Dendritic cell treated with granulocyte-macrophage colony-stimulating factor and Interleukin-4, amounts not matched to agents 40 ng/mL and 50 ng/mL, for 4 days (primary cell): ENCODE measurements at regions not wholly inside any gene's neighbourhood (a gene's known extent, or its start where the extent isn't known, plus 50 kb on each side); places are given as distances from the start of the nearest gene placed in this dataset.
"Not testable (repeated sequence)": the region's sequence is repeated elsewhere in the genome, so short reads cannot be mapped to it uniquely, and the experiment has no call there.

Source experiments
- H3K27ac Mint-ChIP-seq: one replicate; pipeline ENCODE4 v1.8.0; 2022; ENCODE audit warnings: mild to moderate bottlenecking, mixed read lengths
- H3K27me3 Mint-ChIP-seq: one replicate; pipeline ENCODE4 v1.8.0; 2022; ENCODE audit warnings: mild to moderate bottlenecking, mixed read lengths
- H3K36me3 Mint-ChIP-seq: one replicate; pipeline ENCODE4 v1.8.0; 2022; ENCODE audit warnings: low read depth, mixed read lengths
- H3K4me1 Mint-ChIP-seq: one replicate; pipeline ENCODE4 v1.8.0; 2022; ENCODE audit warnings: low read depth, mixed read lengths
- H3K4me3 Mint-ChIP-seq: one replicate; pipeline ENCODE4 v1.8.0; 2022; ENCODE audit warnings: mild to moderate bottlenecking, moderate library complexity, mixed read lengths
- H3K9me3 Mint-ChIP-seq: one replicate; pipeline ENCODE4 v1.8.0; 2022; ENCODE audit warnings: mixed read lengths
- intact Hi-C: fragments of 100-400 bp; cut with micrococcal nuclease; formaldehyde crosslinking; loops from one replicate; pipeline ENCODE4 v1.15.0; 2022

DNA sequence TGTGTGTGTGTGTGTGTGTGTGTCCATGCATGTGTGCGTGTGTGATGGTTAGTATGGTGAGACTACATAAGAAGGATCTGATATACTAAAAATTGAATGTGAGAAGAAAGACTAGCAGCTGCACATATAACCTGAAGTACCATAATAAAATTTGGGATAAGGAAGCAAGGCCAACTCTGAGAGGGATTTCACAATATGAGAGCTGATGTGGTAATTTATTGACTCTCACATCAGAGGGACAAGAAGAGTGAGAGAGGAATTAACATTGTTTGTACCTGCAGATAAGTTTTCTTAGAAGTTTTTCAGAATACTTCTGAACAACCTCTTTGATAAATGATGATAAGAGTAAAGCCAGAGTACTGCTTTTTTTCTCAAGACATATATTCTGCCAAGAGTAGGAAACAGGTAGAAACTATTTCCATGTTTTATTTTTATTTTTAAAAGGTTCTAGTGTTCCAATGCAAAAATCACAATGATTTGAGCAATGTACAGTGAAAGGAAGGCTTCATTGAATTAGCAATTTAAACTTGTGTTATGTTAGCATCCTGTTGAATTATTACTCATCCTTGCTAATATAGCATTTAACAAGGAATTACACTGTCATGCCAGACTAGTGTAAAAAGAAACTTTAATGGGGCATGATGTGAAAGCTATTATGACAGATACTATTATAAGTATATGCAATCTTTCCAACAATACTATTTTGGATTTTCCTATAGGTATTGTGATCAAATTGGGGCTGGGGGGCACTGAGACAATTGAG, 415.5 kb upstream of the ARPP21 start:
- Mint-ChIP-seq H3K27me3 (no peaks in the 10 kb centered on the region), H3K4me3 (no peak overlapping the region), H3K27ac (no peak overlapping the region), H3K36me3 (no peaks in the 10 kb centered on the region), H3K4me1 (no peaks in the 10 kb centered on the region), H3K9me3 (peaks cover 40% of the 10 kb centered on the region)
- intact Hi-C loops, result no loop called here

DNA sequence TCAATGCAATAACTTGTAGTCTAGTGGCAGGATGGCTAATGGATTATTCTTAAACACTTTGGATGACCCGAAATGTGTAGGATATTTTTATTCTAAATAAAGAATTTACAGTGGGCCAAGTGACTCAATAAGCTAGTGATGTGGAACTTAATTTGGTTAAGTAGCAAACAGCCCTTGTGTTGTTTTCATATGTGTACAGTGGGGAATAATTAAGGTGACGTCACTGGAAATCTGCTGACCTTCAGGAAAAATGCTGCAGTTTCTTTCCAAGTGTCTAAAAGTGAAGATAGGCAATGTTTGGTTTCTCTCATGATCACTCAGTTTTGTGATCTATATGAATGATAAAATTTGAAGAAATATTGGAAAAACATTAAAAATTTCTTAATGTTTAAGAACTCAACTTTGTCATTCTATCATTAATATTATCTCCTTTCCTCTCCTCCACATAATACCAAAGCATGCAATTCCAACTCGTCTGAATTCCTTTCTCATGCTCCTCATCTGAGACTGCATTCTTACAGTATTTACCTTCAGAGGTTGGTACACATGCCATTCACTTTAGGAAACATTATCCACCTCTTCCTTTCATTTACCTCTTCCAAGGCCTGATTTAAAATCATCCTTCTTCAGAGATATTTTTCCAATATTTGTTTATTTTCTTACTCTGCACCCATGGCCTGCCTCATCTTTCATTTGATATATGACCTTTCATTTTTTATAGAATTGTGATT, 414.6 kb upstream of the ARPP21 start:
- no peaks in the 10 kb centered on the region for H3K36me3 Mint-ChIP-seq
- no peaks in the 10 kb centered on the region for H3K27me3 Mint-ChIP-seq
- no peak overlapping the region for H3K27ac Mint-ChIP-seq
- intact Hi-C loops, result no loop called here
- no peak overlapping the region for H3K4me3 Mint-ChIP-seq
- no peaks in the 10 kb centered on the region for H3K4me1 Mint-ChIP-seq
- peaks cover 41% of the 10 kb centered on the region for H3K9me3 Mint-ChIP-seq

DNA sequence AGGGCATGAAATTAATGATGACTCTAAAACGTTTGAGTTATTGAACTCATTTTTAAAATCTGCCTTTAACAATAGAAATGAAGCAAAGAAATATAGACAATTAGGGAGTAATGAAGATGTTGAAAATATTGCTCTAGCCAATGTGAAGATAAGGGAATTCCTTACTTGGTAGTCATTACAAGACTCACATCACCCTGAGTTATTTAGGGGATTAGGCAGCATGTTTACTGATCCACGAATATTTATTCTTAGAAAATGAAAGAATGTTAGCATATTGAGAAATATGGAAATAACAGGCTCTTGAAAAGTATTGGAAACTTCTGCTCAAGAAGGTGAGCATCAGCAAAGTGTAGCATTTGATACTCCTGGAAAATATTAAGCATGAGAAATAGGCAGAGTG, 398.1 kb upstream of the ARPP21 start:
- H3K4me1 Mint-ChIP-seq, result no peaks in the 10 kb centered on the region
- H3K27ac Mint-ChIP-seq, result no peak overlapping the region
- intact Hi-C loops, result no loop called here
- no peaks in the 10 kb centered on the region for H3K36me3 Mint-ChIP-seq
- no peaks in the 10 kb centered on the region for H3K27me3 Mint-ChIP-seq
- H3K4me3 Mint-ChIP-seq, result no peak overlapping the region
- no peaks in the 10 kb centered on the region for H3K9me3 Mint-ChIP-seq

DNA sequence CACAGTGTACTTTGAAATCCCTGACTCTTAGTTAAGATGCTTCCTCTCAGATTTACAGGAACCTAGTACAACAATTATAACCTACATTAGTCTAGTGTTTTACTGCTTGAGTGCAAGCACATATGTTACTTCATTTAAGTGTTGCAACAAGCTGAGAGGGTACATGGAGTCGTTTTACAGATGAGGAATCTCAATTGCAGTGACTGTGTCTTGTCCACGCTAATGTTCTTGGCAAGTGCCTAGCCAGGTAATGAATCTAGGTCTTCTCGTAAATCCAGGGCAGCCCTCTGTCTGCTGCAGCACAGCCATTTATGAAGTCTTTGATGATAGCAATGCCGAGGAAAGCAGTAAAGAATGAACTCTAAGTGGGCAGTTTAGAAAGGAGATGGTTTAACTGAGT, 384.4 kb upstream of the ARPP21 start:
- no peaks in the 10 kb centered on the region for H3K27me3 Mint-ChIP-seq
- H3K27ac Mint-ChIP-seq, result no peak overlapping the region
- H3K4me1 Mint-ChIP-seq, result no peaks in the 10 kb centered on the region
- no peaks in the 10 kb centered on the region for H3K36me3 Mint-ChIP-seq
- peaks cover 59% of the 10 kb centered on the region for H3K9me3 Mint-ChIP-seq
- intact Hi-C loops, result no loop called here
- H3K4me3 Mint-ChIP-seq, result no peak overlapping the region

DNA sequence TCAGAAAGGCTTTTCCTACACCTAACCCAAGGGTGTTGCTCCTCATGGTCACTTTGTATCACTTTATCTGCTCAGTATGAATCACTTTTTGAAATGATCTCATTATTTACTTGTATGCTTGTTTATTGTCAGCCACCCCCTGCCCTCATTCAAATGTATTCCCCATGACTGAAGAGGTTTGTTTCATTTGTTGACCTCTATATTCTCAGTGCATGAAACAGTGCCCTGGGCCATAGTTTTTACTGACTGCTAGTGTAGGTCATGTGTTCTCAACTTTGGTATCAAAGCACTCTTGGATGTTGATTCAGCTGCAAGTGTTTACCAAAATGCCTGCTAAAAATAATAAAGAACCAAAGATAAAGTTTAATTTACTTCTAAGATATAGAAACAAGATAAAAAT, 381.7 kb upstream of the ARPP21 start:
- peaks cover 60% of the 10 kb centered on the region for H3K9me3 Mint-ChIP-seq
- no peak overlapping the region for H3K27ac Mint-ChIP-seq
- intact Hi-C loops, result no loop called here
- H3K4me3 Mint-ChIP-seq, result no peak overlapping the region
- no peaks in the 10 kb centered on the region for H3K36me3 Mint-ChIP-seq
- no peaks in the 10 kb centered on the region for H3K4me1 Mint-ChIP-seq
- no peaks in the 10 kb centered on the region for H3K27me3 Mint-ChIP-seq

DNA sequence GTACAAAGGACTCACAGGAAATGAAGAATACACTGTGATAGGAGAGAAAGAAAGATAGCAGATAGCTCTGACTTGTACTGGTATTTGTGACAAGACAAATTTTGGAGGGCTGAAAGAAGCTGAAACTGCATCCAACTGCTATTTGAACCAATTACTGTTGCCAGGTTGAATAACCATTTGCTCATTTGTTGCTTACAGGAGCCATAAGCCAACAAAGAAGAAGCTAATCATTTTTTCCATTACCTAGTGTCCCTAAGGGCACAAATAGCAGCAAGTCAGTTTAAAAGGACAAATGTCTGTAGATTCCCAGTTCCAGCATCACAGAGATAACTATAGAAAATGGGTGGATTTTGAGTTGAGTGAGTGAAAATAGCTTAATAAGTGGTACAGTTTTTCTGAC, 376.9 kb upstream of the ARPP21 start:
- Mint-ChIP-seq H3K36me3 (no peaks in the 10 kb centered on the region), H3K4me3 (no peak overlapping the region), H3K9me3 (peaks cover 24% of the 10 kb centered on the region), H3K27ac (no peak overlapping the region), H3K4me1 (no peaks in the 10 kb centered on the region), H3K27me3 (no peaks in the 10 kb centered on the region)
- intact Hi-C loops, result no loop called here

DNA sequence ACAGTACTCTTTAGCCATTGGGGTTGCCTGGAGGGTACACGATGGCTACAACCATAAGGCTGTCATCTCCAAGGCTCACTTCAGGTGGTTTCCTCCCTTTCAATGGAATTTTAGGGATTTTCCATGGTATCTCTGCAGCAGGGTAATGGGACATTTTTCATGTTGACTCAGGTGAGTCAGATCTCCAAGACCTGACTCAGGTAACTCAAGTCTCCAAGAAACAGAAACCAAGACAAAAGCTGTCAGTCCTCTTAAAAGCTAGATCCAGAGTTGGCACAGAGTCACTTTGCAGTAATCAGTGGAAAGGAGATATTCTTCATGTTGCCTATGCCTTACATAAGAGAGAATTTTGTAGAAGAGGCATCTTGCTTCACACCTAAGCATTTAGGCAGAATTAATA, 375.8 kb upstream of the ARPP21 start:
- H3K36me3 Mint-ChIP-seq, result no peaks in the 10 kb centered on the region
- H3K4me1 Mint-ChIP-seq, result no peaks in the 10 kb centered on the region
- peaks cover 14% of the 10 kb centered on the region for H3K9me3 Mint-ChIP-seq
- no peak overlapping the region for H3K27ac Mint-ChIP-seq
- intact Hi-C loops, result no loop called here
- no peaks in the 10 kb centered on the region for H3K27me3 Mint-ChIP-seq
- H3K4me3 Mint-ChIP-seq, result no peak overlapping the region

DNA sequence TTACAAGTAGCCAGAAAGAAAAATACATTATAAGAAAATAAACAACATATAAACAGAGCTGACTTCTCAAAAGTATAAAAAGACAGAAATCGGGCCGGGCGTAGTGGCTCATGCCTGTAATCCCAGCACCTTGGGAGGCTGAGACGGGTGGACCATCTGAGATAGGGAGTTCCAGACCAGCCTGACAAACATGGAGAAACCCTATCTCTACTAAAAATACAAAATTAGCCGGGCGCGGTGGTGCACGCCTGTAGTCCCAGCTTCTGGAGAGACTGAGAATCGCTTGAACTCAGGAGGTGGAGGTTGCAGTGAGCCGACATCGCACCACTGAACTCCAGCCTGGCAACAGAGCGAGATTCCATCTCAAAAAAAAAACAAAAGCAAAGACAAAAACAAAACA, 373.3 kb upstream of the ARPP21 start:
- H3K36me3 Mint-ChIP-seq, H3K4me1 Mint-ChIP-seq, H3K27me3 Mint-ChIP-seq, H3K4me3 Mint-ChIP-seq, H3K27ac Mint-ChIP-seq, H3K9me3 Mint-ChIP-seq, intact Hi-C loops: not testable (repeated sequence)

DNA sequence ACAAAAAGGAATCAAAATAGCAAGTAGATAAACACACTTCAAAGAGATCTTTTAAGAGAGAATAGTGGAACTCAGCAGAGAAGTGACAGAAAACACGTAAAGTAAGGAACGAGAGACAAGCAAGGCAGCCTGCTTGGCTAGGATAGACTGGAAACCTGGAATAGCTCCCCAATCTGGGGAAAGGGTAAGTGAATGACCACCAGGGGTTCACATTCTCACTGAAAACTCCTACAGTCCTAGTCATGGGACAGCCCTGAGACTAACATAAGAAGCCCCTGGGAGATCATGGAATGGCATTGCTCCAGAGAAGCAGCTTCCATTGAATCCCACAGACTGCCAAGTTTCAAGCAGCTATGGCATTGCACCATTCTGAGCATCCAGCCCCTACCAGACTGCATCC, 363.6 kb upstream of the ARPP21 start:
- Mint-ChIP-seq H3K9me3 (peaks cover 73% of the 10 kb centered on the region), H3K27me3 (no peaks in the 10 kb centered on the region), H3K4me3 (no peak overlapping the region), H3K36me3 (no peaks in the 10 kb centered on the region), H3K27ac (no peak overlapping the region), H3K4me1 (no peaks in the 10 kb centered on the region)
- intact Hi-C loops, result no loop called here

DNA sequence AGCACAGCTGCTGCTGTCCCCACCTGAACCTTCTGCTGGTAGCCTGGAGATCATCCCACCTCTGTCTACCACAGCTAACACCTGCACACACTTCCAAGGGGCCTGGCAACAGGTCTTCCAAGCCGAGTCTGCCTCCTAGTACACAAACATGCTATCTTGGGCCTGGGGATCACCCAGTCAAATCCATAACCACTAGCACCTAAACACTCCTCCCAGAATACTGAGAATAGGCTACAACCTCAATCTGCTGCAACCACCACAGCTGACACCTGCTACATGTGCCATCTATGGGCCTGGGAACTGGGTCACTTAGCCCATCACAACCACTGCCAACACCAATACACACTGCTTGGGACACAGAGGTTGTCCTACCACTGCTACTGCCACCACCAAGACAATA, 362.8 kb upstream of the ARPP21 start:
- no peak overlapping the region for H3K4me3 Mint-ChIP-seq
- intact Hi-C loops, result no loop called here
- peaks cover 81% of the 10 kb centered on the region for H3K9me3 Mint-ChIP-seq
- H3K4me1 Mint-ChIP-seq, result no peaks in the 10 kb centered on the region
- H3K27ac Mint-ChIP-seq, result no peak overlapping the region
- no peaks in the 10 kb centered on the region for H3K27me3 Mint-ChIP-seq
- no peaks in the 10 kb centered on the region for H3K36me3 Mint-ChIP-seq

DNA sequence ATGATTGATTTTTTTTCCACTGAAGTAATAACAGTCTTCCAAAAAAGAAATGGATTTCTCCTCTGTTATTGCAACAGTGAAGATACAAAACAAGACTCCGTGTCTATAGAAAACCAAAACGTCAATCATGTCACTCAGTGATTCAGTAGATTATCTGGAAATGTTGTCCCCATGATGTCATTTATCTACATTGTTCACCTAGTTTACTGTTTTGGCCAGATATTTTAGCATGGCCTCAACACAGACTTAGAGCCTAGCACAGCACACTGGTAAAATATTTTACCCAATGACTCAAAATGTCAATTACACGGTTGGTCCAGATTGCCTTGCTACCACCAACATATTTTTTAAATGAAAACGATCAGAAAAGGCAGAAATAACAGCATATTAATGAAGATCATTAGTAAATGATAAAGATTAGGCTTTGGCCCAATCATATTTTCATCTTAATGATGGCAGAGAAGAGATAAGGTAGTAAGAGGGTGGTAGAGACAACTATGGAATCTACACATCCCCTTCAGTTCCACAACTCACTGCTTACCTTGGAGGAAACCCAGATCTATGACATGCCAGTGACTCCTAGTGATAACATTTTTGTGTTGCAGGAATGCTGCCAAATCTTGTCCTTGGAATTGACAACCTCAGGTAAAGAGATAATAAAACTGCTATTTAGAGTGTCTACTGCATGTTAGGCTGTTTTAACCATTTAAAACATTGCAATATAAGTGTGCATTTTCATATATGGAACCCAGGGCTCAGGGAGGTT, 347.7 kb upstream of the ARPP21 start:
- H3K36me3 Mint-ChIP-seq, result no peaks in the 10 kb centered on the region
- no peak overlapping the region for H3K27ac Mint-ChIP-seq
- no peaks in the 10 kb centered on the region for H3K27me3 Mint-ChIP-seq
- H3K4me1 Mint-ChIP-seq, result no peaks in the 10 kb centered on the region
- intact Hi-C loops, result no loop called here
- H3K9me3 Mint-ChIP-seq, result peaks cover 30% of the 10 kb centered on the region
- H3K4me3 Mint-ChIP-seq, result no peak overlapping the region

DNA sequence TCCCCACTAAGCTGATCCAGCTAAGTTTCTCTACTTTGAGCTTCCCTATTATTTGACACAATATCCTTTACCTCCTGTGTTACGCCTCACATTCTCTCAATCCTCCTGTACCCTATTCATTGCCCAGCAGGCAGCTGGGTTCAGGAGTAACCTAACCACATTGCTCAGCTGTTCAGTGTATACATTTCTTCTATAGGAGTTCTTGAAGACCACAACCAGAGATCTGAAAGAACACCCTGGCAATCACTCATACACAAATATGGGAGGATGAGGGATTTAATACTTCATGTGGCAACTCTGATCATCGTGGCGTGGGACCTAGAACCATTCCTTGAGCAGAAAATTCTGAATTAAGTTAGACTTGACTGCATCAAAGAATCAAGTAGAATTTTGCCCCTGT, 346.8 kb upstream of the ARPP21 start:
- Mint-ChIP-seq H3K27ac (no peak overlapping the region), H3K4me3 (no peak overlapping the region), H3K27me3 (no peaks in the 10 kb centered on the region), H3K4me1 (no peaks in the 10 kb centered on the region), H3K9me3 (peaks cover 31% of the 10 kb centered on the region), H3K36me3 (no peaks in the 10 kb centered on the region)
- intact Hi-C loops, result no loop called here

DNA sequence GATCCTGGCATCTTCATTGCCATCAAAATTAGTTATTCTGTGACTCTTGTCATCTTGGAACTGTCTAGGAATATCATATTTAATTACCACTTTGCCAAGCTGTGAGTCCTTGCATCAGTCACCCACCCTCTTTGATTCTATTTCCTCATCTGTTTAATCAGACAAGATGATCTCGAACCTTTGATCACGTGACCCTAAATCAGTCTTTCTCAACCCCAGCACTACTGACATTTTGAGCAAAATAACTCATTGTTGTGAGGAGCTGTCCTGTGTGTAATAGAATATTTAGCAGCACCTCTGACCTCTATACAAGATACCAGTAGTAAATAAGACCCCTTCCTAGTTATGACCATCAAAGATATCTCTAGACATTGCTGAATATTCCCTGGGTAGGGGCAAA, 343.4 kb upstream of the ARPP21 start:
- Mint-ChIP-seq H3K27me3 (no peaks in the 10 kb centered on the region), H3K27ac (no peak overlapping the region), H3K9me3 (peaks cover 22% of the 10 kb centered on the region), H3K36me3 (no peaks in the 10 kb centered on the region), H3K4me3 (no peak overlapping the region), H3K4me1 (no peaks in the 10 kb centered on the region)
- intact Hi-C loops, result no loop called here

DNA sequence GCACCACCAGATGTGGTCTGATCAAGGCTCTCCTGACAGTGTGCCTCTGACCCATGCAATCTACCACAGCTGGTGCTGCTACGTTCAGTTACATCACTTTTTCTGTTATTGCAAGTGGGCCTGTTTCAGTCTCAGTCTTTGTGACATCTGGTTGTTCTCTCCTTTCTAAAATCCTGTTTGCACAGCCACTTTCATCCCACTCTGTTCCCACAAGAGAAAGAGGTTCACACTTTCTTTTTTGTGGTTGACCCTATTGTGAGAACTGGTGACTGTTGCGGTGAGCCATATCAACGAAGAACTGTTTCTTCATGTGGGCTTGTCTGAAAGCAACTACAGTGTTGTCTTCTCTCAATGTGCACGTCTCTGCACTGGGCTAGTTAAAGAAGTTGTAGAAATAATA, 342.8 kb upstream of the ARPP21 start:
- intact Hi-C loops, result no loop called here
- Mint-ChIP-seq H3K36me3 (no peaks in the 10 kb centered on the region), H3K4me3 (no peak overlapping the region), H3K27ac (no peak overlapping the region), H3K27me3 (no peaks in the 10 kb centered on the region), H3K4me1 (no peaks in the 10 kb centered on the region), H3K9me3 (peaks cover 27% of the 10 kb centered on the region)
